GM23338 (cell line): ENCODE measurements at regions not wholly inside any gene's neighbourhood (a gene's known extent, or its start where the extent isn't known, plus 50 kb on each side); places are given as distances from the start of the nearest gene placed in this dataset.
"Not testable (repeated sequence)": the region's sequence is repeated elsewhere in the genome, so short reads cannot be mapped to it uniquely, and the experiment has no call there.

Source experiments
- CTCF ChIP-seq, 2 experiments: fragments of 200-600 bp in 1 of 2; sonication (generic) in 1 of 2; conservative IDR thresholded peaks; 2 replicates each; pipeline versions ENCODE4 v1.5.1 to v1.6.1; 2016 to 2017; ENCODE audit warnings: antibody characterized with exemption in 2 of 2, low read depth in 2 of 2, mild to moderate bottlenecking in 2 of 2, moderate library complexity in 1 of 2
- EZH2 ChIP-seq: fragments of 200-600 bp; sonication (generic); IDR thresholded peaks from one replicate; pipeline ENCODE4 v1.8.0; 2017; ENCODE audit warnings: antibody characterized with exemption, mild to moderate bottlenecking, low read depth; ENCODE audit not compliant: unreplicated experiment
- EZH2phosphoT487 ChIP-seq: fragments of 200-600 bp; sonication (generic); IDR thresholded peaks from one replicate; pipeline ENCODE4 v1.8.1; 2018; ENCODE audit warnings: antibody characterized with exemption; ENCODE audit not compliant: unreplicated experiment
- POLR2AphosphoS5 ChIP-seq: IDR thresholded peaks from 2 replicates; pipeline ENCODE4 v1.6.1; 2016; ENCODE audit warnings: antibody characterized with exemption, low read depth
- TF ChIP-seq, protein P1 (sequence below): fragments of 250-450 bp; sonication (Bioruptor Pico); IDR thresholded peaks from 2 replicates; pipeline ENCODE4 v1.5.0; 2020; ENCODE audit warnings: mild to moderate bottlenecking, moderate library complexity
- TF ChIP-seq, protein P2 (sequence below): IDR thresholded peaks from one replicate; pipeline ENCODE4 v1.6.1; 2018; ENCODE audit warnings: antibody characterized with exemption; ENCODE audit not compliant: unreplicated experiment

- TF ChIP-seq, protein P1, sequence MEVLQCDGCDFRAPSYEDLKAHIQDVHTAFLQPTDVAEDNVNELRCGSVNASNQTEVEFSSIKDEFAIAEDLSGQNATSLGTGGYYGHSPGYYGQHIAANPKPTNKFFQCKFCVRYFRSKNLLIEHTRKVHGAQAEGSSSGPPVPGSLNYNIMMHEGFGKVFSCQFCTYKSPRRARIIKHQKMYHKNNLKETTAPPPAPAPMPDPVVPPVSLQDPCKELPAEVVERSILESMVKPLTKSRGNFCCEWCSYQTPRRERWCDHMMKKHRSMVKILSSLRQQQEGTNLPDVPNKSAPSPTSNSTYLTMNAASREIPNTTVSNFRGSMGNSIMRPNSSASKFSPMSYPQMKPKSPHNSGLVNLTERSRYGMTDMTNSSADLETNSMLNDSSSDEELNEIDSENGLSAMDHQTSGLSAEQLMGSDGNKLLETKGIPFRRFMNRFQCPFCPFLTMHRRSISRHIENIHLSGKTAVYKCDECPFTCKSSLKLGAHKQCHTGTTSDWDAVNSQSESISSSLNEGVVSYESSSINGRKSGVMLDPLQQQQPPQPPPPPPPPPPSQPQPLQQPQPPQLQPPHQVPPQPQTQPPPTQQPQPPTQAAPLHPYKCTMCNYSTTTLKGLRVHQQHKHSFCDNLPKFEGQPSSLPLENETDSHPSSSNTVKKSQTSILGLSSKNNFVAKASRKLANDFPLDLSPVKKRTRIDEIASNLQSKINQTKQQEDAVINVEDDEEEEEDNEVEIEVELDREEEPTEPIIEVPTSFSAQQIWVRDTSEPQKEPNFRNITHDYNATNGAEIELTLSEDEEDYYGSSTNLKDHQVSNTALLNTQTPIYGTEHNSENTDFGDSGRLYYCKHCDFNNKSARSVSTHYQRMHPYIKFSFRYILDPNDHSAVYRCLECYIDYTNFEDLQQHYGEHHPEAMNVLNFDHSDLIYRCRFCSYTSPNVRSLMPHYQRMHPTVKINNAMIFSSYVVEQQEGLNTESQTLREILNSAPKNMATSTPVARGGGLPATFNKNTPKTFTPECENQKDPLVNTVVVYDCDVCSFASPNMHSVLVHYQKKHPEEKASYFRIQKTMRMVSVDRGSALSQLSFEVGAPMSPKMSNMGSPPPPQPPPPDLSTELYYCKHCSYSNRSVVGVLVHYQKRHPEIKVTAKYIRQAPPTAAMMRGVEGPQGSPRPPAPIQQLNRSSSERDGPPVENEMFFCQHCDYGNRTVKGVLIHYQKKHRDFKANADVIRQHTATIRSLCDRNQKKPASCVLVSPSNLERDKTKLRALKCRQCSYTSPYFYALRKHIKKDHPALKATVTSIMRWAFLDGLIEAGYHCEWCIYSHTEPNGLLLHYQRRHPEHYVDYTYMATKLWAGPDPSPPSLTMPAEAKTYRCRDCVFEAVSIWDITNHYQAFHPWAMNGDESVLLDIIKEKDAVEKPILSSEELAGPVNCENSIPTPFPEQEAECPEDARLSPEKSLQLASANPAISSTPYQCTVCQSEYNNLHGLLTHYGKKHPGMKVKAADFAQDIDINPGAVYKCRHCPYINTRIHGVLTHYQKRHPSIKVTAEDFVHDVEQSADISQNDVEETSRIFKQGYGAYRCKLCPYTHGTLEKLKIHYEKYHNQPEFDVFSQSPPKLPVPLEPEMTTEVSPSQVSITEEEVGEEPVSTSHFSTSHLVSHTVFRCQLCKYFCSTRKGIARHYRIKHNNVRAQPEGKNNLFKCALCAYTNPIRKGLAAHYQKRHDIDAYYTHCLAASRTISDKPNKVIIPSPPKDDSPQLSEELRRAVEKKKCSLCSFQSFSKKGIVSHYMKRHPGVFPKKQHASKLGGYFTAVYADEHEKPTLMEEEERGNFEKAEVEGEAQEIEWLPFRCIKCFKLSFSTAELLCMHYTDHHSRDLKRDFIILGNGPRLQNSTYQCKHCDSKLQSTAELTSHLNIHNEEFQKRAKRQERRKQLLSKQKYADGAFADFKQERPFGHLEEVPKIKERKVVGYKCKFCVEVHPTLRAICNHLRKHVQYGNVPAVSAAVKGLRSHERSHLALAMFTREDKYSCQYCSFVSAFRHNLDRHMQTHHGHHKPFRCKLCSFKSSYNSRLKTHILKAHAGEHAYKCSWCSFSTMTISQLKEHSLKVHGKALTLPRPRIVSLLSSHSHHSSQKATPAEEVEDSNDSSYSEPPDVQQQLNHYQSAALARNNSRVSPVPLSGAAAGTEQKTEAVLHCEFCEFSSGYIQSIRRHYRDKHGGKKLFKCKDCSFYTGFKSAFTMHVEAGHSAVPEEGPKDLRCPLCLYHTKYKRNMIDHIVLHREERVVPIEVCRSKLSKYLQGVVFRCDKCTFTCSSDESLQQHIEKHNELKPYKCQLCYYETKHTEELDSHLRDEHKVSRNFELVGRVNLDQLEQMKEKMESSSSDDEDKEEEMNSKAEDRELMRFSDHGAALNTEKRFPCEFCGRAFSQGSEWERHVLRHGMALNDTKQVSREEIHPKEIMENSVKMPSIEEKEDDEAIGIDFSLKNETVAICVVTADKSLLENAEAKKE: not testable (repeated sequence)
- not testable (repeated sequence) for TF ChIP-seq CTCF (conservative IDR thresholded peaks at IDR 0.05; ENCODE audit: low read depth in 2 of 2); EZH2phosphoT487; POLR2AphosphoS5; EZH2
- TF ChIP-seq, protein P2, sequence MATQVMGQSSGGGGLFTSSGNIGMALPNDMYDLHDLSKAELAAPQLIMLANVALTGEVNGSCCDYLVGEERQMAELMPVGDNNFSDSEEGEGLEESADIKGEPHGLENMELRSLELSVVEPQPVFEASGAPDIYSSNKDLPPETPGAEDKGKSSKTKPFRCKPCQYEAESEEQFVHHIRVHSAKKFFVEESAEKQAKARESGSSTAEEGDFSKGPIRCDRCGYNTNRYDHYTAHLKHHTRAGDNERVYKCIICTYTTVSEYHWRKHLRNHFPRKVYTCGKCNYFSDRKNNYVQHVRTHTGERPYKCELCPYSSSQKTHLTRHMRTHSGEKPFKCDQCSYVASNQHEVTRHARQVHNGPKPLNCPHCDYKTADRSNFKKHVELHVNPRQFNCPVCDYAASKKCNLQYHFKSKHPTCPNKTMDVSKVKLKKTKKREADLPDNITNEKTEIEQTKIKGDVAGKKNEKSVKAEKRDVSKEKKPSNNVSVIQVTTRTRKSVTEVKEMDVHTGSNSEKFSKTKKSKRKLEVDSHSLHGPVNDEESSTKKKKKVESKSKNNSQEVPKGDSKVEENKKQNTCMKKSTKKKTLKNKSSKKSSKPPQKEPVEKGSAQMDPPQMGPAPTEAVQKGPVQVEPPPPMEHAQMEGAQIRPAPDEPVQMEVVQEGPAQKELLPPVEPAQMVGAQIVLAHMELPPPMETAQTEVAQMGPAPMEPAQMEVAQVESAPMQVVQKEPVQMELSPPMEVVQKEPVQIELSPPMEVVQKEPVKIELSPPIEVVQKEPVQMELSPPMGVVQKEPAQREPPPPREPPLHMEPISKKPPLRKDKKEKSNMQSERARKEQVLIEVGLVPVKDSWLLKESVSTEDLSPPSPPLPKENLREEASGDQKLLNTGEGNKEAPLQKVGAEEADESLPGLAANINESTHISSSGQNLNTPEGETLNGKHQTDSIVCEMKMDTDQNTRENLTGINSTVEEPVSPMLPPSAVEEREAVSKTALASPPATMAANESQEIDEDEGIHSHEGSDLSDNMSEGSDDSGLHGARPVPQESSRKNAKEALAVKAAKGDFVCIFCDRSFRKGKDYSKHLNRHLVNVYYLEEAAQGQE: not testable (repeated sequence)
Observed at GRCh38 chr5:124966741-124967140, 220.3 kb upstream of the ZNF608 start.
